Choroid plexus epithelial cell (primary cell): ENCODE measurements at regions not wholly inside any gene's neighbourhood (a gene's known extent, or its start where the extent isn't known, plus 50 kb on each side); places are given as distances from the start of the nearest gene placed in this dataset.

Experiments
- DNase-seq: peaks from one replicate; pipeline ENCODE4 v3.0.0-alpha.2; 2010; ENCODE audit warnings: low read depth
- H3K4me3 ChIP-seq: 2 replicates; pipeline ENCODE4 v1.5.1; 2011; ENCODE audit warnings: low read depth, mild to moderate bottlenecking, control low read depth, low read length, moderate library complexity
- TF ChIP-seq, protein P1 (sequence below): conservative IDR thresholded peaks from 2 replicates; pipeline ENCODE4 v1.5.1; 2011; ENCODE audit warnings: low read depth, mild to moderate bottlenecking, control low read depth, inconsistent platforms, low read length, moderate library complexity

DNA sequence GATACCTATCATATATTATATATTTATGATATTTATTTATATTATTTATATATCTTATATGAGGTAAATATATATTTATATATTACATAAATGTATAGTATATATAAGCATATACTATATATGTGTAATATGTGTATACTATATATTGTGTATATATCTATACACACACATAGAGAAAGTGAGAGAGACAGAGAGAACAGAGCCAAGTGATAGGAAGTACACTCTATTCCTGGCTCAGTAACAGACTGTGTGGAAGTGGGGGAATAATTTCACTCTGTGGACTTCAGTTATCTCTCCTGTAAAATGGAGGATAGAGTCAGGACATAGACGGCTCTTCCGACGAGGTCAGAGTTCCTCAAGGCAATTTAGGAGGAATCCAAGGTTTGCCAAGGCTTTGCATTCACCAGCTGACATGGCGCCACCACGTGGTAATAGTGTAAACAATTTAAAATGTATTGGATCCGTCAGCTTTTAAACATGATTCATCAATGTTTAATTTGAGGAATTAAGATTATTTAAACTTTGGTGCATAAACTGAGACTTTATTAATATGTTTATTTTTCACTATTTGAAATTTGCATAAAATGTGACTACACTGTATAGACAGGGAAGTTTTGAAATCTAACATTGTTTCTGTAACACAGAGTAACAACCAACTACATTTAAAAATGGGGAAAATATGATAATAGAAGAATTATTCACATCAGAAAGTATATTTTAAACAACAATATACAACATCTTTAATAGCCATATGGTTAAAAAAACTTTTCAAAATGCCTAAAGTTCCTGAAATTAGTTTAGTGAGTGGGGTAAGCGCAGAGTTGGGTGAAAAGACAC lies 75.4 kb upstream of the TMEM244 start:
- TF ChIP-seq, protein P1, sequence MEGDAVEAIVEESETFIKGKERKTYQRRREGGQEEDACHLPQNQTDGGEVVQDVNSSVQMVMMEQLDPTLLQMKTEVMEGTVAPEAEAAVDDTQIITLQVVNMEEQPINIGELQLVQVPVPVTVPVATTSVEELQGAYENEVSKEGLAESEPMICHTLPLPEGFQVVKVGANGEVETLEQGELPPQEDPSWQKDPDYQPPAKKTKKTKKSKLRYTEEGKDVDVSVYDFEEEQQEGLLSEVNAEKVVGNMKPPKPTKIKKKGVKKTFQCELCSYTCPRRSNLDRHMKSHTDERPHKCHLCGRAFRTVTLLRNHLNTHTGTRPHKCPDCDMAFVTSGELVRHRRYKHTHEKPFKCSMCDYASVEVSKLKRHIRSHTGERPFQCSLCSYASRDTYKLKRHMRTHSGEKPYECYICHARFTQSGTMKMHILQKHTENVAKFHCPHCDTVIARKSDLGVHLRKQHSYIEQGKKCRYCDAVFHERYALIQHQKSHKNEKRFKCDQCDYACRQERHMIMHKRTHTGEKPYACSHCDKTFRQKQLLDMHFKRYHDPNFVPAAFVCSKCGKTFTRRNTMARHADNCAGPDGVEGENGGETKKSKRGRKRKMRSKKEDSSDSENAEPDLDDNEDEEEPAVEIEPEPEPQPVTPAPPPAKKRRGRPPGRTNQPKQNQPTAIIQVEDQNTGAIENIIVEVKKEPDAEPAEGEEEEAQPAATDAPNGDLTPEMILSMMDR, result peak; percentile 59
- peak overlapping the region; percentile 38 for H3K4me3 ChIP-seq
- peak; percentile 73 for DNase-seq

DNA sequence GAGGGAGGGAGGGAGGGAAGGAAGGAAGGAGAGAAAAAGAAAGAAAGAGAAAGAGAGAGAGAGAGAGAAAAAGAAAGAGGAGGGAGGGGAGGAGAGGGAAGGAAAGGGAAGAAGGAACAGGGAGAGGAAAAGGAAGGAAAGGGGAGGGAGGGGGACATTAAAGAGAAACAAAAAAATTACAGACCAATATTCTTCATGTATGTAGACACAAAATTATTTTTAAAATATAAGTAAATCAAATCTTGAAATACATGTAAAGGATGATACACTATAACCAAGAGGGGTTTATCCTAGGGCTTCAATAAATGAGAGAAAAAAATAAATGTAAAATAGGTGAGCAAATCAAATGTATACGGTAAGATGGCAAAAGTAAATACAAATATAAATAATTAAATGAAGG lies 71.2 kb upstream of the TMEM244 start:
- TF ChIP-seq, protein P1, result no peak
- no peak for DNase-seq
- H3K4me3 ChIP-seq, result no peak overlapping the region

DNA sequence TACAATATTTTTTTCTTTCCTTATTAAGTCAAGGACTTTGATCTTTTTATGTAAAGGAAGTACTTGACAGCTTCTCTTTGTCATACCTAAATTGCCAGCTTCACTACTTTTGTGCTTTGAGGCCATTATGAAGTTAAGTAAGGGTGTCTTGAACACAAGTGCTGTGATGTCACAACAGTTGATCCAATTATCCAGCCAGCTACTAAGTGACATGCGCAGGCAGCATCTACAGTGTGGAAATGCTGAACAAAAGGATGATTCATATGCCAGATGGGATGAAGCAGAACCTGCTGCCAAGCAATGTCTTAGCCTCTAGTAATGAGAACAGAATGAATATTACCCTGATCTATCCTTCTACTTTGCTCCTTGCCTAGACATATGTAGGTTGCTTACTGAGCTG lies 68.3 kb upstream of the TMEM244 start:
- peak; percentile 78 for DNase-seq
- TF ChIP-seq, protein P1, result no peak
- H3K4me3 ChIP-seq, result no peak overlapping the region

DNA sequence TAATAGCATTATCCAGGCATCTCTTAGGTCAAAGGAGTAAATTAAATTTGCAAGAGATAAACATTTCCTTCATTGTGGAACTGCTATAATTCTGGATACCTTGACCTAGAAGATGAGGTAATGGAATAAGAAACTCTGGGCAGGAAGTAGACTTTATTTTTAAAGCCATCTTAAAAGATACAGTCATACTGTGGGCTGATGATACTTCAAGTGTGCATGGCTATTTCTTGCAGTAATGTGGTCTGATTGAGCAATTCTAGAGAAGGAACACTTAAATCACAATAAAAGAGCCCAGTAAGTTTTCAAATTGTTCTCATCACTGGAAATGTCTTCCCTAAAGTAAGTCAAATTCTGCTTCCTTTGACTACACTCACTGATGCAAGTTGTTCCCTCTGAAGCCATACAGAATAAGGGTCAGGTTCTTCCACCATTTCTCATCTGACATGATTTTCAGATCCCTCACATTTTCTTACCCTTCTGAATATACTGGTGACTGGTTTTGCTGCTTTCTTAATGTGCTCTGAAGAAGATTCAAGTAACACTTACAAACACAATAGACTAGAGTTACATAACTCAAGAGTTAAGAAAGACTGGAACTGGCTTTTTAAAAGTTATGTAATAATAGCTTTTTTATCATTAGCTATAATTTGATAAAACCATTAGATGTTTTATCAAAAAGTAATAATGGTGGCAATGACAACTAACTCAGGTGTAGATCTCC lies 62.6 kb upstream of the TMEM244 start:
- no peak overlapping the region for H3K4me3 ChIP-seq
- DNase-seq, result peak; percentile 81
- TF ChIP-seq, protein P1, result no peak

DNA sequence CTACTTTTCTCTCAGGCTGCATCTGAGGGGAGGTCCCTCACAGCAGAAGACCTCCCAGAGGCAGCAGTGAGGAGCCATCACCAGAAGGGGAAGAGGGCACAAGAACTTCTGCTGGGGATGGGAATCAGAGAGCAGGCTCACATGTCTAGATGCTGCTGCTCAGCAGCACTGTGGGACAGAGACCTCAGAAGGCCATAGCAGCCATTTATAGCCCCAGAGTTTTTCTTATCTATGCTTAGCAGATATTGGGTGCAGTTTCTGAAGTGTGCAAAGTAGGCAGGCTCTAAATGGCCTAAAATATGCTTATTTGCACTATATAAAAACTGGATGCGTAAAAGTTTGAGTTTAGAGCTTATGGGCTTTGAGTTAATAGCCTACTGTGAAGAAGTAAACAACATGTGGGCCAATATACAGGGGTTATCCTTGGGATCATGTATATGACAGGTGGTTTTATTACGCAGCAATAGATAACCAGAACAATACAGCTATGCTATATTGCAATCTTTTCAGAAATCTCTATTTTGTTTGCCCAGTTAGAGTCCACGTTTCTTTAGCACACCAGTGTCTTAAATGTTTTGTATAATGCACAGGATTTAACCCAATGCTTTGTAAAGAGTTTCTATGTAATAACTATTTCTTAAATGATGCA lies 60.2 kb upstream of the TMEM244 start:
- DNase-seq, result no peak
- no peak overlapping the region for H3K4me3 ChIP-seq
- TF ChIP-seq, protein P1, result no peak

DNA sequence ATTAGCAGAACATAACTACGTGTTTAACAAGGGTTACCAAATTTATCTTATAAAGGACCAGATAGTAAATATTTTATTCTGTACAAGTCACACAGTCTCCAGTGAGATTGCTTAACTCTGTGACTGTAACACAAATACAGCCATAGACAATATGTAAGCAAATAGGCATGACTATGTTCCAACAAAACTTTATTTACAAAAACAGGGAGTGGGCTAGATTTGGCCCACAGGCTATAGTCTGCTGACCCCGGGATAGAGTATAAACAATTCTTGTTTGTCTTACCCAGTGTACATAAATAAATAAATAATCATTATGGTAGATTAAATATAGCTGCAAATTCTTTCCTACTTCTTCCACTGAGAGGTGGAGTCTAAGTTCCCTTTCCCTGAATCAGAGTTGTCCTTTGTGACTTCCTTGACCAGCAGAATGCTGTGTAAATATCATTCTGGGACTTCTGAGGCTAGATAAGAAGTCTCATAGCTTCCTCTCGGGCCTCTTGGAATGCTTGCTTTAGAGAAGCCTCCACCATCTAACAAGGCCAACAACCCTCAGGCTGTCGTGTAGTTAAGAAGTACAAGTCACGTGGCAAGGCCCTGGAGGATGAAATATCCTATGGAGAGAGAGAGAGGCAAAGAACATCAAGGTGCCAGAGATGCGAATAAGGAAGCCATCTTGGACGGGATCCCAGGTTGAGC lies 59.1 kb upstream of the TMEM244 start:
- TF ChIP-seq, protein P1, result no peak
- DNase-seq, result peak; percentile 39
- H3K4me3 ChIP-seq, result no peak overlapping the region
